ENCODE measurements at regions not wholly inside any gene's neighbourhood (a gene's known extent, or its start where the extent isn't known, plus 50 kb on each side); places are given as distances from the start of the nearest gene placed in this dataset.

DNA sequence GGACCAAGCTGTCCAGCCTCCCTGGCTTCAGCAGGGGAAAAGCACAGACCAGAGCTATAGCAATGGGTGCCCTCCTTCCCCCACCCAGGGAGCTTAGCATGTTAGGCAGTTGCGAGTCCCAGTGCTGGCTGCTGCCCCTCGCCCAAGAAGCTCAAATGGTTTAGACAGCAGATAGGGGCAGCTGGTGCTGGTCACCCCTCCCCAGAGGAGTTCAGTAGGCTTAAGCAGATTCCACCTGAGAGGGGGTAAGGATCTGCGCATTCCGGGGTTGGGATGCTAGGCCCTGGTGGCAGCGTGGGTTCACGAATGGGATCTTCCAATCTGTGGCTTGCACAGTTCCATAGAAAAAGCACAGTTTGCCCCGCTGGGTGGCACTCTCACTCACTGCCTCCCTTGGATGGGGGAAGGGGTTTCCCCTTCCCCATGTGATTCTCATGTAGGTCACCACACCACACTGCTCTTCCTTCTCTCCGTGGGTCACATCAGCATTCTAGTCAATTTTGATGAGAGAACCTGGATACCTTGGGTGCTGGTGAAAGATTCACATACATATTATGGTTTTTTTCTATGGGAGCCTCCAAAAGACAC is 665.6 kb downstream of the C12orf50 start:
- no peak overlapping the region for H3K18ac ChIP-seq (ENCODE audit: low read depth in 1 of 2, low read length in 2 of 2)
- no peak overlapping the region for H4K91ac ChIP-seq (ENCODE audit: low read length)
- no peaks in the 10 kb centered on the region for H3K27me3 ChIP-seq (ENCODE audit: control insufficient read depth in 1 of 2, insufficient read depth in 1 of 2, low read length in 2 of 2)
- peaks cover 5% of the 10 kb centered on the region for H3K9me3 ChIP-seq (ENCODE audit: control insufficient read depth, low read length)
- H3K14ac ChIP-seq (ENCODE audit: low read length in 2 of 2): no peak overlapping the region
- no peak for DNase-seq
- no peak overlapping the region for H3K9ac ChIP-seq (ENCODE audit: low read length)
- no peak overlapping the region for H2BK5ac ChIP-seq (ENCODE audit: low read depth, low read length, poor library complexity, severe bottlenecking)
- H2AFZ ChIP-seq (ENCODE audit: low read depth, low read length): no peak overlapping the region
- H3K4me1 ChIP-seq (ENCODE audit: control insufficient read depth, insufficient read depth, low read depth, low read length): no peaks in the 10 kb centered on the region
- no peaks in the 10 kb centered on the region for H3K36me3 ChIP-seq (ENCODE audit: control insufficient read depth in 1 of 2, insufficient read depth in 2 of 2, low read depth in 1 of 2, low read length in 2 of 2)
- no peak overlapping the region for H3K4ac ChIP-seq (ENCODE audit: low read depth in 1 of 2, low read length in 2 of 2)
- no peak overlapping the region for H3K27ac ChIP-seq (ENCODE audit: low read length, poor library complexity, severe bottlenecking)
- no peak overlapping the region for H4K8ac ChIP-seq (ENCODE audit: low read length)
- H3K4me3 ChIP-seq (ENCODE audit: insufficient read depth in 1 of 2, low read depth in 1 of 2, low read length in 2 of 2): no peak overlapping the region
- no peak overlapping the region for H2BK15ac ChIP-seq (ENCODE audit: low read depth, poor library complexity, severe bottlenecking)
- H3K23ac ChIP-seq (ENCODE audit: low read length in 2 of 2): no peak overlapping the region
- no peak overlapping the region for H3K4me2 ChIP-seq (ENCODE audit: low read length, poor library complexity, severe bottlenecking)
- no peak overlapping the region for H2BK120ac ChIP-seq (ENCODE audit: low read depth, low read length)
- H2BK12ac ChIP-seq (ENCODE audit: low read length in 2 of 2): no peak overlapping the region
- no peak overlapping the region for H2AK5ac ChIP-seq (ENCODE audit: low read length, severe bottlenecking)
- no peaks in the 10 kb centered on the region for H3K79me1 ChIP-seq (replicated peaks; ENCODE audit: low read length, poor library complexity, severe bottlenecking)
- 92% methylated on average over 5 of the region's 8 CpGs for WGBS

DNA sequence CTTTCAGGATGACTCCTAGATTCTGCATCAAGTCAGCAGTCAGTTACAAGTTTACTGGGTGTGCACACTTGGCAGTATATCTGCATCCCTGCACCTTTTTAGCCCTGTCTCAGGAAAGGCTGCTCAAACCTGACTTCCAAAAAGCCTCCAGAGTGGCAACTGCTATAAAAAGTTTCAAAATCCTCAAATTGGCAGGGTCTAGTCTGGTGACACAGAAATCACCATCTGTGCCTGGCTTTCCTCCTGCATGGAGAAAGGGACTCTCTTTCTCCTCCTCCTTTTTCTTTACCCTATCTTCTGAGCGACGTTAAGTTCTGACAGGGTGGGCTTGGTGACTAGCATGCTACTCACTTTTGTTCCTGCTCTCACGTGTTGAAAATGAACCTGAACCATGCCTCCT is 679.5 kb downstream of the C12orf50 start:
- H2BK120ac ChIP-seq (ENCODE audit: low read depth, low read length): no peak overlapping the region
- H2AK5ac ChIP-seq (ENCODE audit: low read length, severe bottlenecking): no peak overlapping the region
- H2AFZ ChIP-seq (ENCODE audit: low read depth, low read length): no peak overlapping the region

DNA sequence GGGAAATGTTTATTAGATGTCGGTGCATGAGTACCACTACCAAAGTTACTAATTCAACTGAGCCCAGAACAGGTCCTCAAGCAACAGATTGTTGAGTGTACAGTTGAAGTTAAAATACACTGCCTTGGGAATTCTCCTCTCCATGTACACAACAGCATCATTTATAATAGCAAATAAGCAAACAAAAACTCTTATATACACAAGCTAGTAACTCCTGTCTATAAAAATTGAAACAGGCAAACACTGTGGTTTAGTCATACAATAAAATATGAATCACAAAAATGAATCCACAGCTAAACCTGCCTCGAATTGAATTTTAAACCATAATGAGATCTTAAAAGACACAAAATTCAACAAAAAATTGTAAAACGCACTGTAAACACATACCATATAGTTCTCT is 681.1 kb downstream of the C12orf50 start:
- H3K14ac ChIP-seq (ENCODE audit: low read length in 2 of 2): no peak overlapping the region
- DNase-seq: no peak
- no peak overlapping the region for H3K18ac ChIP-seq (ENCODE audit: low read depth in 1 of 2, low read length in 2 of 2)
- no peak overlapping the region for H3K4ac ChIP-seq (ENCODE audit: low read depth in 1 of 2, low read length in 2 of 2)
- H2AFZ ChIP-seq (ENCODE audit: low read depth, low read length): no peak overlapping the region
- H3K9me3 ChIP-seq (ENCODE audit: control insufficient read depth, low read length): no peaks in the 10 kb centered on the region
- no peak overlapping the region for H2BK15ac ChIP-seq (ENCODE audit: low read depth, poor library complexity, severe bottlenecking)
- H2BK12ac ChIP-seq (ENCODE audit: low read length in 2 of 2): no peak overlapping the region
- H3K4me2 ChIP-seq (ENCODE audit: low read length, poor library complexity, severe bottlenecking): no peak overlapping the region
- H4K91ac ChIP-seq (ENCODE audit: low read length): no peak overlapping the region
- H3K27me3 ChIP-seq (ENCODE audit: control insufficient read depth in 1 of 2, insufficient read depth in 1 of 2, low read length in 2 of 2): no peaks in the 10 kb centered on the region
- no peak overlapping the region for H3K4me3 ChIP-seq (ENCODE audit: insufficient read depth in 1 of 2, low read depth in 1 of 2, low read length in 2 of 2)
- no peak overlapping the region for H2AK5ac ChIP-seq (ENCODE audit: low read length, severe bottlenecking)
- no peak overlapping the region for H3K27ac ChIP-seq (ENCODE audit: low read length, poor library complexity, severe bottlenecking)
- H3K9ac ChIP-seq (ENCODE audit: low read length): no peak overlapping the region
- H3K4me1 ChIP-seq (ENCODE audit: control insufficient read depth, insufficient read depth, low read depth, low read length): no peaks in the 10 kb centered on the region
- no peaks in the 10 kb centered on the region for H3K79me1 ChIP-seq (replicated peaks; ENCODE audit: low read length, poor library complexity, severe bottlenecking)
- WGBS: 100% methylated on average over 2 of the region's 3 CpGs
- no peak overlapping the region for H3K23ac ChIP-seq (ENCODE audit: low read length in 2 of 2)
- H3K36me3 ChIP-seq (ENCODE audit: control insufficient read depth in 1 of 2, insufficient read depth in 2 of 2, low read depth in 1 of 2, low read length in 2 of 2): no peaks in the 10 kb centered on the region
- no peak overlapping the region for H4K8ac ChIP-seq (ENCODE audit: low read length)
- no peak overlapping the region for H2BK120ac ChIP-seq (ENCODE audit: low read depth, low read length)
- H2BK5ac ChIP-seq (ENCODE audit: low read depth, low read length, poor library complexity, severe bottlenecking): no peak overlapping the region

More for the DNA sequence above, 679.5 kb downstream of the C12orf50 start:
- H4K91ac ChIP-seq (ENCODE audit: low read length): no peak overlapping the region
- no peaks in the 10 kb centered on the region for H3K4me1 ChIP-seq (ENCODE audit: control insufficient read depth, insufficient read depth, low read depth, low read length)
- H3K27ac ChIP-seq (ENCODE audit: low read length, poor library complexity, severe bottlenecking): no peak overlapping the region
- H4K8ac ChIP-seq (ENCODE audit: low read length): no peak overlapping the region
- no peak overlapping the region for H3K18ac ChIP-seq (ENCODE audit: low read depth in 1 of 2, low read length in 2 of 2)
- H2BK15ac ChIP-seq (ENCODE audit: low read depth, poor library complexity, severe bottlenecking): no peak overlapping the region
- no peak for DNase-seq
- H3K23ac ChIP-seq (ENCODE audit: low read length in 2 of 2): no peak overlapping the region
- 93% methylated on average over 2 of the region's 3 CpGs for WGBS
- no peak overlapping the region for H3K14ac ChIP-seq (ENCODE audit: low read length in 2 of 2)
- H2BK12ac ChIP-seq (ENCODE audit: low read length in 2 of 2): no peak overlapping the region
- H2BK5ac ChIP-seq (ENCODE audit: low read depth, low read length, poor library complexity, severe bottlenecking): no peak overlapping the region
- H3K9ac ChIP-seq (ENCODE audit: low read length): no peak overlapping the region
- no peaks in the 10 kb centered on the region for H3K36me3 ChIP-seq (ENCODE audit: control insufficient read depth in 1 of 2, insufficient read depth in 2 of 2, low read depth in 1 of 2, low read length in 2 of 2)
- H3K79me1 ChIP-seq (replicated peaks; ENCODE audit: low read length, poor library complexity, severe bottlenecking): no peaks in the 10 kb centered on the region
- no peak overlapping the region for H3K4me2 ChIP-seq (ENCODE audit: low read length, poor library complexity, severe bottlenecking)
- no peak overlapping the region for H3K4ac ChIP-seq (ENCODE audit: low read depth in 1 of 2, low read length in 2 of 2)
- H3K27me3 ChIP-seq (ENCODE audit: control insufficient read depth in 1 of 2, insufficient read depth in 1 of 2, low read length in 2 of 2): no peaks in the 10 kb centered on the region
- H3K4me3 ChIP-seq (ENCODE audit: insufficient read depth in 1 of 2, low read depth in 1 of 2, low read length in 2 of 2): no peak overlapping the region
- H3K9me3 ChIP-seq (ENCODE audit: control insufficient read depth, low read length): no peaks in the 10 kb centered on the region

DNA sequence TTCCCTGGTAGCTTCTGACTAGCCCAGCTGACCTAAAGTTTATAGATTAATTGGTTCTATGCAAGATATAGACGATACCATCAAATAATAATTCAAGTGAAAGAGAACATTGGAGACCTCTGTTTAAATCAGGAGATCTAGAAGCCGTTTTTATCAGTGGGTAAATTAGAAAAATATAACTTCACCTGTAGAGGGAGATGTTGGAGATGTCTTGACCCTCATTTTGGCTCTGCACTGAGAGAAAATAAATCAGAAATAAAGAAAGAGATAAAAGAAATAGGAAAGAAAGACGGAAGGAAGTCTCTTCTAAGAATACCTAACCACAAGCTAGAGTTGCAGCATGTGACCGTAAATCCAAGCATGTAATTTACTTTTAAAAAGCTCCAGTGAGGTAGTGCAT is 684.5 kb downstream of the C12orf50 start:
- H3K9ac ChIP-seq (ENCODE audit: low read length): no peak overlapping the region
- H4K8ac ChIP-seq (ENCODE audit: low read length): no peak overlapping the region
- no peak overlapping the region for H2BK12ac ChIP-seq (ENCODE audit: low read length in 2 of 2)
- H2AFZ ChIP-seq (ENCODE audit: low read depth, low read length): no peak overlapping the region
- no peaks in the 10 kb centered on the region for H3K36me3 ChIP-seq (ENCODE audit: control insufficient read depth in 1 of 2, insufficient read depth in 2 of 2, low read depth in 1 of 2, low read length in 2 of 2)
- no peaks in the 10 kb centered on the region for H3K9me3 ChIP-seq (ENCODE audit: control insufficient read depth, low read length)
- H2BK5ac ChIP-seq (ENCODE audit: low read depth, low read length, poor library complexity, severe bottlenecking): no peak overlapping the region
- WGBS: 82% methylated on average over 4 of the region's 4 CpGs
- H3K4me2 ChIP-seq (ENCODE audit: low read length, poor library complexity, severe bottlenecking): no peak overlapping the region
- H3K79me1 ChIP-seq (replicated peaks; ENCODE audit: low read length, poor library complexity, severe bottlenecking): no peaks in the 10 kb centered on the region
- no peak overlapping the region for H3K4me3 ChIP-seq (ENCODE audit: insufficient read depth in 1 of 2, low read depth in 1 of 2, low read length in 2 of 2)
- DNase-seq: no peak
- H2BK120ac ChIP-seq (ENCODE audit: low read depth, low read length): no peak overlapping the region
- H3K14ac ChIP-seq (ENCODE audit: low read length in 2 of 2): no peak overlapping the region
- no peak overlapping the region for H3K27ac ChIP-seq (ENCODE audit: low read length, poor library complexity, severe bottlenecking)
- H3K4ac ChIP-seq (ENCODE audit: low read depth in 1 of 2, low read length in 2 of 2): no peak overlapping the region
- H3K27me3 ChIP-seq (ENCODE audit: control insufficient read depth in 1 of 2, insufficient read depth in 1 of 2, low read length in 2 of 2): no peaks in the 10 kb centered on the region
- H2AK5ac ChIP-seq (ENCODE audit: low read length, severe bottlenecking): no peak overlapping the region
- no peak overlapping the region for H2BK15ac ChIP-seq (ENCODE audit: low read depth, poor library complexity, severe bottlenecking)
- no peaks in the 10 kb centered on the region for H3K4me1 ChIP-seq (ENCODE audit: control insufficient read depth, insufficient read depth, low read depth, low read length)
- no peak overlapping the region for H3K23ac ChIP-seq (ENCODE audit: low read length in 2 of 2)
- H4K91ac ChIP-seq (ENCODE audit: low read length): no peak overlapping the region
- no peak overlapping the region for H3K18ac ChIP-seq (ENCODE audit: low read depth in 1 of 2, low read length in 2 of 2)

Data from mesenchymal stem cell (in vitro differentiated cells and primary cell).